HG03571 (cell line): ENCODE measurements at regions not wholly inside any gene's neighbourhood (a gene's known extent, or its start where the extent isn't known, plus 50 kb on each side); places are given as distances from the start of the nearest gene placed in this dataset.

Experiments
- ATAC-seq: cut with Tn5 transposase; IDR thresholded peaks from one replicate; pipeline ENCODE4 v1.9.1; 2021; ENCODE audit not compliant: unreplicated experiment

- ATAC-seq, result no peak
These were observed 52.8 kb upstream of the LYPLAL1 start for GRCh38 chr1:219120624-219121544.

GRCh38 chr1:219121679-219122078 is 52.0 kb upstream of the LYPLAL1 start:
- ATAC-seq, result no peak

GRCh38 chr1:219123036-219123435 is 50.6 kb upstream of the LYPLAL1 start:
- ATAC-seq, result no peak
